ENCODE measurements at regions not wholly inside any gene's neighbourhood (a gene's known extent, or its start where the extent isn't known, plus 50 kb on each side); places are given as distances from the start of the nearest gene placed in this dataset.

DNA sequence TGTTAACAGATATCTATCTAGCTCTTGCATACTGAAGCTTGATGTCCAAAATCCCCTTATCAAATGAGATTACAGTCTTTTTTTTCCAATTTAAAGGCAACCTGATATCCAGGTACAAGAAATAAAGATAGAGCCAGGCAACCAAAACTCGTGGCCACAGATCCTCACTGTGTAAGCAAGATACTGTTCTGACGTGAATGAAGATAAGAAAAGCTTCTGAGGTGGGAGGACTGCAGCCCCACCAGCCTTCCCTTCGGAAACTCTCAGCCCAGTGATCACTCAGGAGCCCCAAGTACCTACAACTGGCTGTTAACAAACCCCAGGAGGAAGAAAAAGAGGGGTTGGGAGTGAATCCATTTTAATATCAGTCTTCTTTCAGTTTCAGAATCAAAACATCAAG, 191.6 kb downstream of the EFNB2 start (continued):
- TF ChIP-seq, protein P1, sequence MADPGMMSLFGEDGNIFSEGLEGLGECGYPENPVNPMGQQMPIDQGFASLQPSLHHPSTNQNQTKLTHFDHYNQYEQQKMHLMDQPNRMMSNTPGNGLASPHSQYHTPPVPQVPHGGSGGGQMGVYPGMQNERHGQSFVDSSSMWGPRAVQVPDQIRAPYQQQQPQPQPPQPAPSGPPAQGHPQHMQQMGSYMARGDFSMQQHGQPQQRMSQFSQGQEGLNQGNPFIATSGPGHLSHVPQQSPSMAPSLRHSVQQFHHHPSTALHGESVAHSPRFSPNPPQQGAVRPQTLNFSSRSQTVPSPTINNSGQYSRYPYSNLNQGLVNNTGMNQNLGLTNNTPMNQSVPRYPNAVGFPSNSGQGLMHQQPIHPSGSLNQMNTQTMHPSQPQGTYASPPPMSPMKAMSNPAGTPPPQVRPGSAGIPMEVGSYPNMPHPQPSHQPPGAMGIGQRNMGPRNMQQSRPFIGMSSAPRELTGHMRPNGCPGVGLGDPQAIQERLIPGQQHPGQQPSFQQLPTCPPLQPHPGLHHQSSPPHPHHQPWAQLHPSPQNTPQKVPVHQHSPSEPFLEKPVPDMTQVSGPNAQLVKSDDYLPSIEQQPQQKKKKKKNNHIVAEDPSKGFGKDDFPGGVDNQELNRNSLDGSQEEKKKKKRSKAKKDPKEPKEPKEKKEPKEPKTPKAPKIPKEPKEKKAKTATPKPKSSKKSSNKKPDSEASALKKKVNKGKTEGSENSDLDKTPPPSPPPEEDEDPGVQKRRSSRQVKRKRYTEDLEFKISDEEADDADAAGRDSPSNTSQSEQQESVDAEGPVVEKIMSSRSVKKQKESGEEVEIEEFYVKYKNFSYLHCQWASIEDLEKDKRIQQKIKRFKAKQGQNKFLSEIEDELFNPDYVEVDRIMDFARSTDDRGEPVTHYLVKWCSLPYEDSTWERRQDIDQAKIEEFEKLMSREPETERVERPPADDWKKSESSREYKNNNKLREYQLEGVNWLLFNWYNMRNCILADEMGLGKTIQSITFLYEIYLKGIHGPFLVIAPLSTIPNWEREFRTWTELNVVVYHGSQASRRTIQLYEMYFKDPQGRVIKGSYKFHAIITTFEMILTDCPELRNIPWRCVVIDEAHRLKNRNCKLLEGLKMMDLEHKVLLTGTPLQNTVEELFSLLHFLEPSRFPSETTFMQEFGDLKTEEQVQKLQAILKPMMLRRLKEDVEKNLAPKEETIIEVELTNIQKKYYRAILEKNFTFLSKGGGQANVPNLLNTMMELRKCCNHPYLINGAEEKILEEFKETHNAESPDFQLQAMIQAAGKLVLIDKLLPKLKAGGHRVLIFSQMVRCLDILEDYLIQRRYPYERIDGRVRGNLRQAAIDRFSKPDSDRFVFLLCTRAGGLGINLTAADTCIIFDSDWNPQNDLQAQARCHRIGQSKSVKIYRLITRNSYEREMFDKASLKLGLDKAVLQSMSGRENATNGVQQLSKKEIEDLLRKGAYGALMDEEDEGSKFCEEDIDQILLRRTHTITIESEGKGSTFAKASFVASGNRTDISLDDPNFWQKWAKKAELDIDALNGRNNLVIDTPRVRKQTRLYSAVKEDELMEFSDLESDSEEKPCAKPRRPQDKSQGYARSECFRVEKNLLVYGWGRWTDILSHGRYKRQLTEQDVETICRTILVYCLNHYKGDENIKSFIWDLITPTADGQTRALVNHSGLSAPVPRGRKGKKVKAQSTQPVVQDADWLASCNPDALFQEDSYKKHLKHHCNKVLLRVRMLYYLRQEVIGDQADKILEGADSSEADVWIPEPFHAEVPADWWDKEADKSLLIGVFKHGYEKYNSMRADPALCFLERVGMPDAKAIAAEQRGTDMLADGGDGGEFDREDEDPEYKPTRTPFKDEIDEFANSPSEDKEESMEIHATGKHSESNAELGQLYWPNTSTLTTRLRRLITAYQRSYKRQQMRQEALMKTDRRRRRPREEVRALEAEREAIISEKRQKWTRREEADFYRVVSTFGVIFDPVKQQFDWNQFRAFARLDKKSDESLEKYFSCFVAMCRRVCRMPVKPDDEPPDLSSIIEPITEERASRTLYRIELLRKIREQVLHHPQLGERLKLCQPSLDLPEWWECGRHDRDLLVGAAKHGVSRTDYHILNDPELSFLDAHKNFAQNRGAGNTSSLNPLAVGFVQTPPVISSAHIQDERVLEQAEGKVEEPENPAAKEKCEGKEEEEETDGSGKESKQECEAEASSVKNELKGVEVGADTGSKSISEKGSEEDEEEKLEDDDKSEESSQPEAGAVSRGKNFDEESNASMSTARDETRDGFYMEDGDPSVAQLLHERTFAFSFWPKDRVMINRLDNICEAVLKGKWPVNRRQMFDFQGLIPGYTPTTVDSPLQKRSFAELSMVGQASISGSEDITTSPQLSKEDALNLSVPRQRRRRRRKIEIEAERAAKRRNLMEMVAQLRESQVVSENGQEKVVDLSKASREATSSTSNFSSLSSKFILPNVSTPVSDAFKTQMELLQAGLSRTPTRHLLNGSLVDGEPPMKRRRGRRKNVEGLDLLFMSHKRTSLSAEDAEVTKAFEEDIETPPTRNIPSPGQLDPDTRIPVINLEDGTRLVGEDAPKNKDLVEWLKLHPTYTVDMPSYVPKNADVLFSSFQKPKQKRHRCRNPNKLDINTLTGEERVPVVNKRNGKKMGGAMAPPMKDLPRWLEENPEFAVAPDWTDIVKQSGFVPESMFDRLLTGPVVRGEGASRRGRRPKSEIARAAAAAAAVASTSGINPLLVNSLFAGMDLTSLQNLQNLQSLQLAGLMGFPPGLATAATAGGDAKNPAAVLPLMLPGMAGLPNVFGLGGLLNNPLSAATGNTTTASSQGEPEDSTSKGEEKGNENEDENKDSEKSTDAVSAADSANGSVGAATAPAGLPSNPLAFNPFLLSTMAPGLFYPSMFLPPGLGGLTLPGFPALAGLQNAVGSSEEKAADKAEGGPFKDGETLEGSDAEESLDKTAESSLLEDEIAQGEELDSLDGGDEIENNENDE (IDR thresholded peaks at IDR 0.05; ENCODE audit: insufficient replicate concordance, low read length), result no peak
- no peak for TF ChIP-seq PHF8 (conservative IDR thresholded peaks at IDR 0.05; ENCODE audit: low read depth, low read length)
- TF ChIP-seq, protein P2, sequence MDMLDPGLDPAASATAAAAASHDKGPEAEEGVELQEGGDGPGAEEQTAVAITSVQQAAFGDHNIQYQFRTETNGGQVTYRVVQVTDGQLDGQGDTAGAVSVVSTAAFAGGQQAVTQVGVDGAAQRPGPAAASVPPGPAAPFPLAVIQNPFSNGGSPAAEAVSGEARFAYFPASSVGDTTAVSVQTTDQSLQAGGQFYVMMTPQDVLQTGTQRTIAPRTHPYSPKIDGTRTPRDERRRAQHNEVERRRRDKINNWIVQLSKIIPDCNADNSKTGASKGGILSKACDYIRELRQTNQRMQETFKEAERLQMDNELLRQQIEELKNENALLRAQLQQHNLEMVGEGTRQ (IDR thresholded peaks at IDR 0.05; ENCODE audit: low read length), result no peak
- no peak for TF ChIP-seq KDM4A (IDR thresholded peaks at IDR 0.05; ENCODE audit: low read depth, low read length, severe bottlenecking)
- no peak for TF ChIP-seq TCF12 (IDR thresholded peaks at IDR 0.05; ENCODE audit: low read depth, low read length)
